GM21825 (cell line): ENCODE measurements at regions not wholly inside any gene's neighbourhood (a gene's known extent, or its start where the extent isn't known, plus 50 kb on each side); places are given as distances from the start of the nearest gene placed in this dataset.

ENCODE experiments used
- ATAC-seq: cut with Tn5 transposase; IDR thresholded peaks from one replicate; pipeline ENCODE4 v1.9.1; 2021; ENCODE audit warnings: mild to moderate bottlenecking, moderate library complexity; ENCODE audit not compliant: unreplicated experiment

GRCh38 chr4:164446516-164446915 is 307.4 kb upstream of the SMIM31 start:
- no peak for ATAC-seq

GRCh38 chr4:164461901-164462300 is 292.0 kb upstream of the SMIM31 start:
- ATAC-seq: no peak

GRCh38 chr4:164462471-164462870 is 291.5 kb upstream of the SMIM31 start:
- no peak for ATAC-seq

- ATAC-seq: no peak
These were observed 289.6 kb upstream of the SMIM31 start for GRCh38 chr4:164464313-164464712.

GRCh38 chr4:164467493-164467892 is 286.4 kb upstream of the SMIM31 start:
- no peak for ATAC-seq

GRCh38 chr4:164481306-164482091 is 272.4 kb upstream of the SMIM31 start:
- no peak for ATAC-seq

- no peak for ATAC-seq
These were observed 271.9 kb upstream of the SMIM31 start for GRCh38 chr4:164482092-164482404.

- no peak for ATAC-seq
These were observed 271.2 kb upstream of the SMIM31 start for GRCh38 chr4:164482758-164483157.

GRCh38 chr4:164483711-164484110 is 270.2 kb upstream of the SMIM31 start:
- ATAC-seq: no peak

GRCh38 chr4:164484551-164484950 is 269.4 kb upstream of the SMIM31 start:
- ATAC-seq: no peak

GRCh38 chr4:164485136-164485535 is 268.8 kb upstream of the SMIM31 start:
- no peak for ATAC-seq

- ATAC-seq: no peak
These were observed 265.8 kb upstream of the SMIM31 start for GRCh38 chr4:164488114-164488513.

GRCh38 chr4:164501074-164501473 is 252.9 kb upstream of the SMIM31 start:
- ATAC-seq: no peak

- ATAC-seq: no peak
These were observed 250.1 kb upstream of the SMIM31 start for GRCh38 chr4:164503874-164504273.

GRCh38 chr4:164508097-164508496 is 245.8 kb upstream of the SMIM31 start:
- no peak for ATAC-seq

- no peak for ATAC-seq
These were observed 245.2 kb upstream of the SMIM31 start for GRCh38 chr4:164508771-164509170.

GRCh38 chr4:164509951-164510350 is 244.0 kb upstream of the SMIM31 start:
- ATAC-seq: no peak

GRCh38 chr4:164512124-164512523 is 241.8 kb upstream of the SMIM31 start:
- ATAC-seq: no peak

- no peak for ATAC-seq
These were observed 239.2 kb upstream of the SMIM31 start for GRCh38 chr4:164514765-164515164.

GRCh38 chr4:164524789-164525188 is 229.1 kb upstream of the SMIM31 start:
- ATAC-seq: no peak

- ATAC-seq: no peak
These were observed 226.9 kb upstream of the SMIM31 start for GRCh38 chr4:164526933-164527583.

- ATAC-seq: no peak
These were observed 224.9 kb upstream of the SMIM31 start for GRCh38 chr4:164529058-164529457.

GRCh38 chr4:164529486-164529885 is 224.4 kb upstream of the SMIM31 start:
- ATAC-seq: no peak
